ENCODE measurements at regions not wholly inside any gene's neighbourhood (a gene's known extent, or its start where the extent isn't known, plus 50 kb on each side); places are given as distances from the start of the nearest gene placed in this dataset.

DNA sequence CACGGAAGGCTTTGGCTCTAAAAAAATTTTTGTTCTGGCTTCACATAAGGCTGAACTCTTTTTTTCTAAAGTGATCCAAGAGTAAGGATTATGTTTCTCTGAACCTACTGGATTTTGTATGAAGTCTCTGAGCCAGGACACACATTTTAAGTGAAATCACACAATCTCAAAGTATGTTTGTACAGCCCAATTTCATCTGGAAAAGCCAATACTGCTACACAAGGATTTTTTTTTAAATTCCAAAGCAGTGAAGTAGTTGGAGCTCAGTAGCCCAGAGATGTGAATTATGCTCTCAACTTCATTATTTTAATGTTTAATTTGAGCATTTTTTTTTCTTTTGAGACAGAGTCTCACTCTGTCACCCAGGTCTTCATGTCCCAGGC lies 243.9 kb downstream of the FAM43A start:
- TF ChIP-seq GATA3 (IDR thresholded peaks at IDR 0.05; ENCODE audit: low read depth, low read length), result no peak
- no peak for TF ChIP-seq GATA2 (IDR thresholded peaks at IDR 0.05; ENCODE audit: low read depth, low read length)

Data from SH-SY5Y (cell line).